ENCODE measurements at regions not wholly inside any gene's neighbourhood (a gene's known extent, or its start where the extent isn't known, plus 50 kb on each side); places are given as distances from the start of the nearest gene placed in this dataset.
"Not testable (repeated sequence)": the region's sequence is repeated elsewhere in the genome, so short reads cannot be mapped to it uniquely, and the experiment has no call there.

GRCh38 chr2:172295677-172296076, 131.7 kb upstream of the ITGA6 start:
- Mint-ChIP-seq H3K27ac (no peak overlapping the region), H3K27me3 (peaks cover 29% of the 10 kb centered on the region), H3K4me1 (no peaks in the 10 kb centered on the region), H3K4me3 (no peak overlapping the region), H3K36me3 (ENCODE audit: low read depth) (no peaks in the 10 kb centered on the region), H3K9me3 (no peaks in the 10 kb centered on the region)
- no peak for DNase-seq
- POLR2A ChIA-PET = no interaction called here
- CTCF ChIA-PET = no interaction called here

GRCh38 chr2:172296267-172297046, 130.9 kb upstream of the ITGA6 start:
- Mint-ChIP-seq H3K27me3 (peaks cover 29% of the 10 kb centered on the region), H3K27ac (no peak overlapping the region), H3K36me3 (ENCODE audit: low read depth) (no peaks in the 10 kb centered on the region), H3K9me3 (no peaks in the 10 kb centered on the region), H3K4me1 (no peaks in the 10 kb centered on the region), H3K4me3 (no peak overlapping the region)
- POLR2A ChIA-PET = no interaction called here
- CTCF ChIA-PET = no interaction called here
- no peak for DNase-seq

- Mint-ChIP-seq H3K27ac (no peak overlapping the region), H3K4me3 (no peak overlapping the region), H3K36me3 (ENCODE audit: low read depth) (no peaks in the 10 kb centered on the region), H3K27me3 (peaks cover 31% of the 10 kb centered on the region), H3K9me3 (no peaks in the 10 kb centered on the region), H3K4me1 (no peaks in the 10 kb centered on the region)
- CTCF ChIA-PET = no interaction called here
- DNase-seq = no peak
- POLR2A ChIA-PET = no interaction called here
Observed at GRCh38 chr2:172297531-172297930, 129.9 kb upstream of the ITGA6 start.

GRCh38 chr2:172297950-172298349, 129.4 kb upstream of the ITGA6 start:
- no peaks in the 10 kb centered on the region for H3K9me3 Mint-ChIP-seq
- H3K36me3 Mint-ChIP-seq (ENCODE audit: low read depth) = no peaks in the 10 kb centered on the region
- CTCF ChIA-PET = no interaction called here
- no peaks in the 10 kb centered on the region for H3K4me1 Mint-ChIP-seq
- peaks cover 31% of the 10 kb centered on the region for H3K27me3 Mint-ChIP-seq
- POLR2A ChIA-PET = interaction anchor here (1.0 kb wide), 1 partner anchor 13 kb away, joined by 3 read pairs; no protein-coding TSS in a partner anchor
- H3K4me3 Mint-ChIP-seq = no peak overlapping the region
- H3K27ac Mint-ChIP-seq = no peak overlapping the region
- DNase-seq = no peak

- CTCF ChIA-PET = no interaction called here
- H3K4me3 Mint-ChIP-seq = no peak overlapping the region
- no peak overlapping the region for H3K27ac Mint-ChIP-seq
- POLR2A ChIA-PET = no interaction called here
- no peaks in the 10 kb centered on the region for H3K4me1 Mint-ChIP-seq
- DNase-seq = no peak
- H3K27me3 Mint-ChIP-seq = peaks cover 31% of the 10 kb centered on the region
- no peaks in the 10 kb centered on the region for H3K9me3 Mint-ChIP-seq
- H3K36me3 Mint-ChIP-seq (ENCODE audit: low read depth) = no peaks in the 10 kb centered on the region
Observed at GRCh38 chr2:172299741-172300140, 127.6 kb upstream of the ITGA6 start.

GRCh38 chr2:172300851-172301250, 126.5 kb upstream of the ITGA6 start:
- Mint-ChIP-seq H3K4me3 (no peak overlapping the region), H3K36me3 (ENCODE audit: low read depth) (no peaks in the 10 kb centered on the region), H3K27ac (no peak overlapping the region), H3K4me1 (no peaks in the 10 kb centered on the region), H3K27me3 (peaks cover 30% of the 10 kb centered on the region), H3K9me3 (no peaks in the 10 kb centered on the region)
- DNase-seq = no peak
- ChIA-PET CTCF (no interaction called here), POLR2A (no interaction called here)

- H3K27me3 Mint-ChIP-seq = peaks cover 9% of the 10 kb centered on the region
- no peak overlapping the region for H3K27ac Mint-ChIP-seq
- H3K36me3 Mint-ChIP-seq (ENCODE audit: low read depth) = no peaks in the 10 kb centered on the region
- no peak for DNase-seq
- no peak overlapping the region for H3K4me3 Mint-ChIP-seq
- CTCF ChIA-PET = no interaction called here
- H3K4me1 Mint-ChIP-seq = no peaks in the 10 kb centered on the region
- H3K9me3 Mint-ChIP-seq = no peaks in the 10 kb centered on the region
- POLR2A ChIA-PET = no interaction called here
Observed at GRCh38 chr2:172305066-172305465, 122.3 kb upstream of the ITGA6 start.

GRCh38 chr2:172307800-172308199, 119.6 kb upstream of the ITGA6 start:
- ChIA-PET CTCF (no interaction called here), POLR2A (no interaction called here)
- H3K9me3 Mint-ChIP-seq = no peaks in the 10 kb centered on the region
- no peak for DNase-seq
- H3K36me3 Mint-ChIP-seq (ENCODE audit: low read depth) = no peaks in the 10 kb centered on the region
- H3K4me3 Mint-ChIP-seq = no peak overlapping the region
- no peaks in the 10 kb centered on the region for H3K27me3 Mint-ChIP-seq
- H3K27ac Mint-ChIP-seq = no peak overlapping the region
- H3K4me1 Mint-ChIP-seq = no peaks in the 10 kb centered on the region

GRCh38 chr2:172308253-172308935, 119.0 kb upstream of the ITGA6 start:
- no peaks in the 10 kb centered on the region for H3K36me3 Mint-ChIP-seq (ENCODE audit: low read depth)
- no peaks in the 10 kb centered on the region for H3K9me3 Mint-ChIP-seq
- H3K4me1 Mint-ChIP-seq = no peaks in the 10 kb centered on the region
- DNase-seq = no peak
- ChIA-PET POLR2A (no interaction called here), CTCF (no interaction called here)
- H3K27ac Mint-ChIP-seq = no peak overlapping the region
- H3K27me3 Mint-ChIP-seq = no peaks in the 10 kb centered on the region
- no peak overlapping the region for H3K4me3 Mint-ChIP-seq

GRCh38 chr2:172311921-172312345, 115.5 kb upstream of the ITGA6 start:
- Mint-ChIP-seq H3K36me3 (ENCODE audit: low read depth) (no peaks in the 10 kb centered on the region), H3K9me3 (no peaks in the 10 kb centered on the region), H3K27me3 (no peaks in the 10 kb centered on the region), H3K27ac (no peak overlapping the region), H3K4me1 (no peaks in the 10 kb centered on the region), H3K4me3 (no peak overlapping the region)
- ChIA-PET POLR2A (no interaction called here), CTCF (no interaction called here)
- DNase-seq = no peak

- CTCF ChIA-PET = interaction anchor here (1.0 to 1.7 kb wide), 2 partner anchors 120 to 148 kb away, joined by 3 to 4 read pairs; no protein-coding TSS in a partner anchor
- no peaks in the 10 kb centered on the region for H3K27me3 Mint-ChIP-seq
Observed at GRCh38 chr2:172313715-172314341, 113.6 kb upstream of the ITGA6 start.

GRCh38 chr2:172315070-172315469, 112.3 kb upstream of the ITGA6 start:
- not testable (repeated sequence) for H3K9me3 Mint-ChIP-seq

More at GRCh38 chr2:172313715-172314341, 113.6 kb upstream of the ITGA6 start:
- Mint-ChIP-seq H3K4me3 (no peak overlapping the region), H3K4me1 (no peaks in the 10 kb centered on the region), H3K9me3 (no peaks in the 10 kb centered on the region), H3K27ac (no peak overlapping the region), H3K36me3 (ENCODE audit: low read depth) (no peaks in the 10 kb centered on the region)
- DNase-seq = no peak
- POLR2A ChIA-PET = no interaction called here

GRCh38 chr2:172322049-172322448, 105.3 kb upstream of the ITGA6 start:
- CTCF ChIA-PET = no interaction called here
- Mint-ChIP-seq H3K27ac (no peak overlapping the region), H3K4me1 (no peaks in the 10 kb centered on the region), H3K9me3 (peaks cover 3% of the 10 kb centered on the region), H3K4me3 (no peak overlapping the region), H3K27me3 (no peaks in the 10 kb centered on the region), H3K36me3 (ENCODE audit: low read depth) (no peaks in the 10 kb centered on the region)
- DNase-seq = no peak
- POLR2A ChIA-PET = no interaction called here

More at GRCh38 chr2:172315070-172315469, 112.3 kb upstream of the ITGA6 start:
- DNase-seq; CTCF ChIA-PET; H3K4me3 Mint-ChIP-seq; H3K27ac Mint-ChIP-seq; POLR2A ChIA-PET; H3K27me3 Mint-ChIP-seq; H3K36me3 Mint-ChIP-seq (ENCODE audit: low read depth); H3K4me1 Mint-ChIP-seq: not testable (repeated sequence)

Data from activated CD4-positive, alpha-beta memory T cell treated with anti-CD3 and anti-CD28 coated beads, Interleukin-2, amount 10 ng/mL, durations not matched to agents 7 days and 5 days (primary cell).